CD4-positive, alpha-beta T cell treated with Interferon alpha-2 for 1 hour (primary cell): ENCODE measurements at regions not wholly inside any gene's neighbourhood (a gene's known extent, or its start where the extent isn't known, plus 50 kb on each side); places are given as distances from the start of the nearest gene placed in this dataset.
"Not testable (repeated sequence)": the region's sequence is repeated elsewhere in the genome, so short reads cannot be mapped to it uniquely, and the experiment has no call there.

Source experiments
- DNase-seq, 2 donors: peaks; one replicate each; pipeline ENCODE4 v3.0.0-alpha.2; 2020 to 2022

DNA sequence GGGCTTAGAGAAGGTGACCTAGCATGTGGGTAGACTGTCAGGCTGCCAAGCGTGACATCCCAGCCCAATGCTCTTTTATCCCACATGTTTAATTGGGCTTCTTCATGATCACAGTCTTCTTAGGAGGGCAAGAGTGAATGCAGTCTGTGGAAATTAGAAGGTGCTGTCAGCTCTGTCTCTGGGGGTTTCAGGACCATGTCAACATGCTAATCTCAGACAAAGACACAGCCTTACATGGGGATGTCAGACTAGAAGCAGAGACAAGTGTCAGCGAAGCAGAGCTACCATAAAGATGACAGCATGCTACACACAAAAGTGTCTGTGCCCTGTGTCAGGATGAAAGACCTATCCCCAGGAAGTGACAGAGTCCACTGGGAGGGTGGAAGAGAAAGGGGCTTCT lies 120.1 kb upstream of the SLC25A36 start:
- no peak for DNase-seq

DNA sequence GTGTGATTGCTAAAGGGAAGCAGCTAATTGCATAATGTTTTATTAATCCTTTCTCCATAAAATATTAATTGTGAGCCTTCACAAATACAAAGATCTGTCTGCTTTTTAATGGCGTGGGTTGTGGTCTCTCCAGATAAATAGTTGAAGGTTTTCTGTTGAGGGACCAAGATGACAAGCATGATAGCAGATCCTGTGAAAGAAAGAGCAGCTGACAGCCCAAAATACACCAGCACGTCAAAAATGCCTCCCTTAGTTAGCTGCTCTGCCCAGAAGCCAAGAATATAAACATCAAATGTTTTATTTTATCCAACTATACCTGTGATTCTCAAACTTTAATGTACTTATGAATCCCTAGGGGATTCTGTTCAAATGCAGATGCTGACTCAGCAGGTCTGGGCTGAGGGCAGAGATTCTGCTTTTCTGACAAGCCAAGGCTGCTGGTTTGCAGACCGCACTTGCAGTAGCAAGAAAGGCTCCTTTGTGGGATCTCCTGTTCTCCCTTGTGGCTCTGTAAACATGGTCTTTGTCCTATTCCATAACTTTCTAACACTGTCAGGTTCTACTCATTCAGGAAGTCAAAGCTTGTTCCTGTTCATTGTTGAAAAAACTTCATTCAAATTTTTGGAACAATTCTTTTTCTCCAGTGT lies 119.1 kb upstream of the SLC25A36 start:
- DNase-seq: no peak

DNA sequence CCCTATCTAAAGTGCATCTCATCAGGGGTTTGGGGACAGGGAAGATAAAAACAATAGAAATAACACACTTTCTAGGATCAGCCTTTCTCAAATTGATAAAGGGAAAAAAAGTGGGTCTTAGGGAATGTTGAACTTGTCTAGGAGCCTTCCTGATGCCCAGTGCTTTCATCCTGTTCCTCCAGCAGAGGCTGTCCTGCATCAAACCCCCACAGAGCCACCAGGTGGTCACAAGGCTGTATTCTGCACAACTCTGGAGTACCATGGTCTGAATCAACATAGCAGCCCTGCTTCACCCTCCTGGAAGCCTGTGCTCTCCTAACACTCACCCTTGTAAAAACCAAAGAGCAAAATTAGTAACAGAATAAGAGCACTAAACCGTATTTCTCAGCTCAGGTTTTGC lies 118.5 kb upstream of the SLC25A36 start:
- no peak for DNase-seq

DNA sequence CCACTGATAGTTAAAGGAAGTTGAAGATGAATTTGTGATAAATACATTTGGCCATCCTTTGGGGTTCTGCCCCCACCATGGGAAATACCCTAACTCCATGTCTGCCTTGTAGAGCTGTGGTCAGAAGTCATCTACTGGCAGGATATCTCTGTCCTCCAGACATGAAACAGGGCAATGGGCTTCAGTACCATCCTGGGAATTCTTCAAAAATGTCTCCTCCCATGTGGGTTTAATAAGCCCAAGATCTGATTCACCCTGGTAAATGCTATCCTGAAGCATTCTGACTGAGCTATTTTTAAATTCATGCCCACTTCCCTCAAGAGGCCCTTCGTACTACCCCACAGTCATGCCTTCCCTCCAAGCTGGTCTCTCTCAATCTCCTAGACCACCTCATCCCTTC lies 113.7 kb upstream of the SLC25A36 start:
- no peak for DNase-seq

DNA sequence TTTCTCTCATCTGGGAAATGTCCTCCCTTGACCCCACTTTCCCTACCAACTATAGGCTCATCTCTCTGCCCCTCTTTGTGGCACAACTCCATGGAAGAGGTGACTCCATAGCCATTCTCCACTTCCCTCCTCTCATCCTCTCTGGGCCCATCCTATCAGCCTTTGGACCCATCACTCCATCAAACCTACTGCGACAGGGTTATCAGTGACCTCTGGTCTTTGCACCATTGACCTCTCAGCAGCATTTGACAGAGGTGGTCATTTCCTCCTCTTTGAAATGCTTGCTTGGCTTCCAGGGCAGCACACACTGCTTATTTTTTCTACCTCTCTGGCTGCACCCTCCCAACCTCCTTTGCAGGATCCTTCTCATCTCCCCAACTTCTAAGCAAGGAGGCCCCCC lies 113.1 kb upstream of the SLC25A36 start:
- no peak for DNase-seq

DNA sequence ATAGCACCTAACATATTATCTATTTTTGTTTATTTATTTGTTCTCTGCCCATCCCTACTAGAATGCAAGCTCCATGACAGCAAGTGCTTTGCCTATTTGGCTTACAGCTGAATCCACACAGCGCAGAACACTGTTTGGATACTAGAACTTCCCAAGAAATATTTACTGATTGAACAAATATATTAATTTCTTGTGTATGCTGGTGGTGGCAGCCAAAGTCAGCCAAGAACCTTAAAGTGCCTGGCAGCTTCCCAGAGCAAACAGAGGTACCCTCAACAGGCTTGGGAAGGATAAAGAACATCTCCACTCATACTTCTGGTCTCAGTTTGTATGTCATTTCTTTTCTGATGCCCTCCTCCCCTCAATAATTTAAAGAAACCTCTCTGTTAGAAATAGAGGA lies 111.8 kb upstream of the SLC25A36 start:
- no peak for DNase-seq

DNA sequence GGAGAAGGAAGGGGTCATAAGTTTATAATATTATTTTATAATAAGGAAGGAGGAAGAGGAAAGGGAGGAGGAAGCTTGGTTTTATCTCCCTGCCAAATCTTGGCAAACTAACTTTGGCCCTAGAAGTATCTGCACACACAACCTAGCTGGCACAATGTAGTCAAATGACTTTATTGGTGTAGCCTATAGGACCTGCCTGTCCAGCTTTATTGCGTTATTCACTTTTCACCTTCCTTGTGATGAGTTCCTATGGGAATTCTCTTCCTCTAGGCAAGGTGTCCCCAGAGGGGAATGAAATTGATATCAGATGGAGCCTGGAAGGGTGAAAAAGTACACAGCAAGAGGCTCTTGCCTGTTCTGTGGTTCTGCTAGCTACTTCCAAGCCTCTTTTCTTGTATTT lies 111.2 kb upstream of the SLC25A36 start:
- DNase-seq: no peak

DNA sequence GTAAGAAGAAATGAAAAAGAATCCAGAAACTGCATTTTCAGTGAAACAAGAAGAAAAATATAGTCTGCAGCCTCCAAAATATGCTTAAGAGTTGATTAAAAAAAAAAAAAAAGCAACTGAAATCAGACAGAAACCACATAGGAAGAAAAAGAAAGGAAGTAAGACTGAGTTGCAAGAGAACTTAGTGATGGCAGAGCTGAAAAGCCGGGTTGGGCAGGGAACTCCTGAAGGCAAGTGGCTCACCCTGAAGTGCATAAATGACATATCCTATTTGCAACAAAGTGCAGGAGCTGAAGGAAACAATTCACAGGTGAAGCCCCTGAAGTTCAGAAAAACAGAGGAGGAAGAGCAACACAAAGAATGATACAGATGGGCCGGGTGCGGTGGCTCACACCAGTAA lies 108.8 kb upstream of the SLC25A36 start:
- no peak for DNase-seq

DNA sequence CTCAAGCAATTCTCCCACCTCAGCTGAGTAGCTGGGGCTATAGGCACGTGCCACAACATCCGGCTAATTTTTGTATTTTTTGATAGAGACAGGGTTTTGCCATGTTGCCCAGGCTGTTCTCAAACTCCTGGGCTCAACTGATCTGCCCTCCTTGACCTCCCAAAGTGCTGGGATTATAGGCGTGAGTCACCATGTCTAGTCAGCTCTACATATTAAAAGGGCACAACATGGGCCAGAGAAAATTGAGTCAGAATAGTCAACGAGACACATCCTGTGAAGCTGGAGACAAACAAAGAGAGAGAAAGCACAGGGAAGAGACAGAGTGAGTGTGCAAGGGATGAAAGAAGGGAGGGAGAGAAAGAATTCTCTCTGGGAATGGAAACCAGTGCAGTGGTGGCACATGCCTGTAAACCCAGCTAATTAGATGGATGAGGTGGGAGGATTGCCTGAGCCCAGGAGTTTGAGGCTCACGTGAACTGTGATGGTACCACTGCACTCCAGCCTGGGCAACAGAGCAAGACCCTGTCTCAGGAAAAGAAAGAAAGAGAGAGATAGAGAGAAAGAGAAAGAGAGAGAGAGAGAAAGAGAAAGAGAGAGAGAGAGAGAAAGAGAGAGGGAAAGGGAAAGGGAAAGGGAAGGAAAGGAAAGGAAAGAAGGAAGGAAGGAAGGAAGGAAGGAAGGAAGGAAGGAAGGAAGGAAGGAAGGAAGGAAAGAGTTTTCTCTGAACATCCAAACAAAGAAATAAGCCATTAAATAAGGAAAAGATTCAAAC lies 107.2 kb upstream of the SLC25A36 start:
- no peak for DNase-seq

DNA sequence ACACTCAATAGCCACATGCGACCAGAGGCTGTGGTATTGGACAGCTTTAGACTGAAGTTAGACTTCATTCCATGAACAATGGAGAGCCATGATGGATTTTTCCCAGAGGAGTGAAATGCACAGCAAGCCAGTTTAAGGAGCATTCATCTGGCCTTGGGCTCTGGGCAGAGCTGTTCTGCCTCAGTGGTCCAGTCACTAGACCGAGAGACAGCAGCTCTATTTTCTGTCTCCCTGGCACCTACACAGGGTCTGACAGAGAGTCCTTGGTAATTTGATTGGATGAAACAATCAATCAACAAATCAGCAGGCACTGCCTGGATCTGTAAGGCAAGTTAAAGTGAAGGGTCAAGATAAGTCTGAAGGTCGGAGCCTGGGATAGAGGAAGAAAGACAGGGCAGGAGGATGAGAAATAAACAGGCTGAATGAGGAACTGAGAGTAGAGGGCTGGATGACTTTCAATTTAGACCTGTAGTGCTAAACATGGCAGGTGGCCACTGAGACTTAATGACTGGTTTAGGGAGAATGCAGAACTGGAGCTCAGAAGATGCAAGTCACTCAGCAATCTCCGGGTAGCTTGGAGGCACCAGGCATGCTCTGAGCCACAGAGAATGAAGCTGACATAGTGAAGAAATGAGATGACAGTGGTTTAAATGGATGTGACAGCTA lies 98.5 kb upstream of the SLC25A36 start:
- DNase-seq: peak in 1 of 2 donors; percentile 43

DNA sequence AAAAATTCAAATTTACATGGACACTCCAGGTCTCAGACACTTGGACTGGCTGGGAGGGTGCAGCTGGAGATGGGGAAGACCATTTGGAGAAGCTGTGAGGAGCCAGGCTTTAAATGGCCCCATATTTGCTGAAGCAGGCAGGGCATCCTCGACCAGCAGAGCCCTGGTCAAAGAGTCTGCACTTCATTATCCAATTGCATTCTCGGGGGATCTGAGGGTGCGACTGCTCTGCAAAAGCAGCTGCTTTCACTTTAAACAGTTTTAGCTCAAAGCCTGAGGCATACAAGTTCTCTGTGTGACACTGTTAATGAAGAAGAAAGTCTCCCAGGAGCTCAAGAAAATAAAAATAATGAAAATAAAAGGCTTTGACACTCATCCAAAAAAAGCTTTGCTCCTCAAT lies 98.0 kb upstream of the SLC25A36 start:
- DNase-seq: no peak

DNA sequence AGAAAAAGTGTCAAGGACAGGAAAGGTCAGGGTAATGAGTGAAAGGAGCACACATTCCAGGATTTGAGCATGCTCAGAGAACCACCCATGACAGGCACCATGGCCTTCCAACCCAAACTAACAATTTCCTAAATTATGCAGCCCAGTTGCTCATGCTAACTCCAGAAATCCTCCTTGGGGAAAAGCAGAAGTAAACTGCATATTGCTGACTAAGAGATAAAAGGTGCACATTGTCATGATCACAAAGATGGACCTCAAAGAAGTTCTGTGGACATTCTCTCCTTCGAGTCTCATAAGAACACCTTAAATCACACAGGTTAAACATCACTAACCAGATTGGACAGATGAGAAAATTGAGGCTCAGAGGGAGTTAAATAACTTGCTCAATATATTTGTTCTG lies 97.6 kb upstream of the SLC25A36 start:
- DNase-seq: no peak

DNA sequence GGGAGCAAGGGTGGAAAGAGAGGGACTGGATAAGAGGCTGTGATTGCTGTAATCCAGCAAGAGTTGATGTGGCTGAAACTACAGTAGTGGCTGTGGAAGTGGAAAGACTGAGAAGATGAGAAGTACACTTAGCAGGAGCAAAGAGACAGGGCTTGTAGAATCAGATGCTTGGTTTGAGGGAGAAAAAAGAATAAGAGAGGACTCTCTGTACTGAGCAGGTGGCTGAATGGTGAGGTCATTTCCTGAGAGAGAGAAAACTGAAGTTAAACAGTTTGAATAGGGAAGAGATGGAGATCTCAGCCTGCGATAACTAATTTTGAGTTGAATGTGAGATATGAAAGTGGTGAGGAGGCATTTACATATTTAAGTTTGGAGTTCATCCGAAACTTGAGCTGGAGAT lies 95.8 kb upstream of the SLC25A36 start:
- DNase-seq: no peak

DNA sequence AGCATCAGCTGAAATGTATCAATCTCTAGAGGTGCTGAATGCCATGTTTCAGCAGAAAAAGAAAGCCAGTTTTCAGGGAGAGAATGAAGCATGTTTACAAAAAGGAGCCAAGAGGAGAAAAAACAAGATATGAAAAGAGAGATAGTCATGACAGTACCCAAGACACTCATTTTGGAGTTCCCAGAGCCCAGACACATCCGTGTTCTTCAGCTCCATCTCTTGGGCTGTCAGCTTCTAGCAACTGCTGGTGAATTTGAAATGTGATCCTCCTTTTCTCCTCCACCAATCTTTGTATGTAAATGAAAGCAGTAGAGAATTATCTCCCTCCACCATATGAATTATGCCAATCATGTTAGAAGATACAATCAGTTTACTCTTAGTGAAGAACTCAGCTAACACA lies 93.0 kb upstream of the SLC25A36 start:
- no peak for DNase-seq

DNA sequence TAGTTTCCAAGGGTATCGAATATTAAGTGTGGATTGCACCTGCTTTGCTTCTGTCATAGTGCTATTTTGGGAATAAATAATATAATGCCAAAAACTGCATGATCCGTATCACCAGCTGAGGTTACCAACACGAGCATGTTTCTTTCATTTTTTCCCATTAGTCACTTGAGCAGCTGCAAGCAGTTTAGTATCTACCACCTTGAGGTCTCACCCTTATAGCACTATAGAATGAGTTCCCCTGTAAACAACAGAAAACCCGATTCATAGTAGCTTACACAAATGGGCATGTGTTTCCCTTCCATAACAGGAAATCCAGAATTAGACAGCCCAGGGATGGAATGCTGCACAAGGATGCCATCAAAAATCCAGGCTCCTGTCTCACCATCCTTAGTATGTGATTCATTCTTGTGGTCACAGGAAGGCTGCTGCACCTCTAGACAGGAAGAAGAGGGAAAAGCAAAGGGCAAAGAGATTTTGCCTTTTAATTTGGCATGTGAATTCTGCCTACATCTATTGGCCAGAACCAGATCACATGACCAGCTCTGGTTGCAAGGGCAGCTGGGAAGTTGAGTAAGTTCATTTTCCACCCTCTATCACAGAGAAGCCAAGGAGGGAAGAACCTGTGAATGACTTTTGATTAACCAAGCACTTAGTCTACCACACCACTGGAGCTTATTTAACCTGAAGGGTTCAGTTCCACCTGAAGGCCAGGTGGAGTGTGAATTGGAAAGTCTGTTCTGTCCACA lies 91.3 kb upstream of the SLC25A36 start:
- no peak for DNase-seq

DNA sequence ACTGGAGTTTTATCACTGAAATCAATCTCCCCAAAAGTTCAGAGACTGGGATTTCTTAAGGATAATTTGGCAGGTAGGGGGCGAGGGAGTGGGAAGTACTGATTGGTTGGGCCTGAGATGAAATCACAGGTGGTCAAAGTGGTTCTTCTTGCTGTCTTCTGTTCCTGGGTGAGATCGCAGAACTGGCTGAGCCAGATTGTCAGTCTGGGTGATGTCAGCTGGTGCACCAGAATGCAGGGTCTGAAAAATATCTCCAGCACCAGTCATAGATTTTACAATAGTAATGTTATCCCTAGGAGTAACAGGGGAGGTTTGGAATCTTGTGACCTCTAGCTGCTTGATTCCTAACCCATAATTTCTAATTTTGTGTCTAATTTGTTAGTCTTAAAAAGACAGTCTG lies 86.7 kb upstream of the SLC25A36 start:
- DNase-seq: no peak

DNA sequence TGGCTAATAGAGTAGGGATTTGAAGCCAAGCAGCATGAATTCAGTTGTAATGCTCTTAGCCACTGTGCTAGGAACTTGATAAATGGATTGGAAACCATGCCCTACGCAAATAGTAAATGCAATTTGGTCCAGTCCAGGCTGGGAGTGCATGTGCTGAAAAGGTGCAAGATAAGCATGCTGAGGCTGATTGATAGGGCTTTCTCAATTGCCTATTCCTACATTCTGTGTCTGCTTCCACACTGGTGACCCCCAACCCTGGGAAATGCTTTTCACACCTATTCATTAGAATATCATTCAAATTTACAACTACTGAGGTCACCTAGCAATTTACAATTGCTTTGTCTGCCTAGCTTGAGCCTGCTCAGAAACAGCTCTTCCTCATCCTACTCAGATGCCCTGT lies 84.7 kb upstream of the SLC25A36 start:
- no peak for DNase-seq

DNA sequence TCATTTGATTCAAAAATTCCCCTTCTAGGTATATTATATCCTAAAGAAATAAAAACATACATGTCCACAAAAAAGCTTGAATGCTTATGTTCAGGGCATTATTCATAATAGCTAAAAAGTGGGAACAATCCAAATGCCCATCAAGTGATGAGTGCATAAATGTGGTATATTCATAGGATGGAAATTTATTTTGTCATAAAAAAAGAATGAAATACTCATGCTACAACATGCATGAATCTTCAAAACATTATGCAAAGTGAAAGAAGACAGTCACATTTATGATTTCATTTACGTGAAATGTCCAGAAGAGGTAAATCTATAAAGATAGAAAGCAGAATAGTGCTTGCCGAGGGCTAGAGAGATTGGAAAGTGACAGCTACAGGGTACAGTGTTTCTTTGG lies 83.6 kb upstream of the SLC25A36 start:
- no peak for DNase-seq

DNA sequence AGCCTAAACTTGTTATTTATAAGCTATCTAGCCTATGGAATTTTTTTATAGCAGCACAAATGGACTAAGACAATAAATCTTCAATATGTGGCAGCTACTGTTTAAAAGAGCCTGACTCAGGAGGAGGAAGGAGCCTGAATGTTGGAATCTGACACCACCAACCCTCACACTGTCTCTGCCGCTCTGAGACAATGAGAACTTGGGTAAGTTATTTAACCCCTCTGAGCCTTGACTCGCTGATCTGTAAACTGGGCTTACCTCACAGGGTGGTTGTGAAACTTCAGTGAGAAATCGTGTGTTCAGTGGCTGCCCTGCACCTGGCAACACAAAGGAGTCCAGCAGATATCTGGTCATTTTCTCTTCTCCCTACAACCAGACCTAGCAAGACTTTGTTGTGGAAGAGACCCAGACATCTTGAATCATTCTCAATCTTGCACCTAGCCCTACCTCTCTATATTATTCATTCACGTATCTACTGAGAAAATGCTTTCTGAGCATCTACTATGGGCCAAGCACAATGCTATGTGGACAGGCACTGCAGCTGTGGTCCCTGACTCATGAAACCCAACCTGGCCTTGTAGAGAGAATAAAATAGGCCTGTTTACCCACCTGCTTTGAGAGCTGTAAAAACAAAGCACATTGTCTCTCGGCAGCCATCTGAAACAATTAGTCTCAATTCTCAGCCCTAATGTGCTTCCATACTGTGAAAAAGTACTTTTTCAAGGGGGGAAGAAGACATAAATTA lies 81.9 kb upstream of the SLC25A36 start:
- DNase-seq: no peak

DNA sequence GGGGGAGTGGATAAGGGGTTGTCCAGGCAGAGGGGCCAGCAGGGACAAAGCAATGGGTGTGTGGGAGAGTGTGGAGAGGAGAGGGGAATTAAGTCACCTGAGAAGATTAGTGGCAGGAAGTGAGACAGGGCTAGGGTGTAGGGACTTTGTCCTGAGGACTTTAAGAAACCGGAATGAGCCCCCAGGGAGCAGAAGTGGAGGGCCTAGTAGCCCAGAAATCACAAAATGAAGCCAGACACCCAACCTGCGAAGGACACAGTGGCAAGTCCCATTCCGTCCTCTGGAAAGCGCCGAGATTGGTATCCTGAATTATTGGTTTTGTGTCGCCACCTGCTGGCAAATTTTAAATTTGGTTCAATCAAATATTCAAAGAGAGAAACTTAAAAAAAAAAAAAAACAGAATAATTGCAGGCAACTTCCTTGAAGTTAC lies 78.0 kb upstream of the SLC25A36 start:
- DNase-seq: peak; percentile 5 to 44

DNA sequence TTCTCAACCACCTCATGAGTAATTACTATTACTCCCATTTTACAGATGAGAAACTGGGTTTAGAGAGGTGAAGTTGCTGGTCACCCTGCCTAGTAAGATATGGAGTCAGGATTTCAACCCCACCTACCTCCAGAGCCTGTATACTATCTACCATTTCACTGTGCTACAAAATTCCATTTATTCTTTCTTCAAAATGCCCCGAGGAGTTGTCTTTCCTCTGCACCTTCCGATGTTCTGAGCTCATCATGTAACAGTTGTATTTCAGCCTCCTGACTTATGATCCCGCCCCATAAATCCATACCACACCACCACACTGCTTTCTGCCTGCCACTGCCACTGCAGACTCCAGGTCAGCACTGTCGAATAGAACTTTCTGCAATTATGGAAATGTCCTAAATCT lies 71.3 kb upstream of the SLC25A36 start:
- no peak for DNase-seq

DNA sequence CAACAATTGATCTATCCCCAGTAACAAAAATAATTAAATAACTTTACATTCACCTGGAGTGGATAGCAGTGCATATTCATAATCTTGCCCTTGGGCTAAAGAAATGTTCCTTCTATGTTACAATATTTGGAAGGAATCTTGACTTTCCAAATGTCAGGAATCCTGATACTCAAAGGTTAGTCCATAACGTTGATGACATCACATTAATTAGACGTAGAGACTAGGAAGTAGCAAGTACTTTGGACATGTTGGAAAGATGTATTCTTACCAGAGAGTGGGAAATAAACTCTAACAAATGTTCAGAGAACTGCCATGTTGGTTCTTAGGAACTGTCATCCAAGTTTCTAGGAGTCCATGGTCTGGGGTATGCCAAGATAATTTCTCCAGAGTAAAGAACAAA lies 70.6 kb upstream of the SLC25A36 start:
- no peak for DNase-seq

DNA sequence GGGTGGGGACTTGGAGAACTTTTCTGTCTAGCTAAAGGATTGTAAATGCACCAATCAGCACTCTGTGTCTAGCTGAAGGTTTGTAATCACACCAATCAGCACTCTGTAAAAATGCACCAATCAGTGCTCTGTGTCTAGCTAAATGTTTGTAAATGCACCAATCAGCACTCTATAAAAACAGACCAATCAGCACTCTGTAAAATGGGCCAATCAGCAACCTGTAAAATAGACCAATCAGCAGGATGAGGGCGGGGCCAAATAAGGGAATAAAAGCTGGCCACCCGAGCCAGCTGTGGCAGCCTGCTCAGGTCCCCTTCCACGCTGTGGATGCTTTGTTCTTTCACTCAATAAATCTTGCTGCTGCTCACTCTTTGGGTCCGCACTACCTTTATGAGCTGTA lies 69.5 kb upstream of the SLC25A36 start:
- DNase-seq: not testable (repeated sequence)
